Immature natural killer cell (primary cell): ENCODE measurements at regions not wholly inside any gene's neighbourhood (a gene's known extent, or its start where the extent isn't known, plus 50 kb on each side); places are given as distances from the start of the nearest gene placed in this dataset.

ENCODE experiments used
- DNase-seq, 3 donors: peaks; one replicate each; pipeline ENCODE4 v3.0.0; 2022; ENCODE audit warnings: mixed read lengths in 1 of 3
- H3K27ac Mint-ChIP-seq, 6 donors: one replicate each; pipeline ENCODE4 v1.8.0; 2020; ENCODE audit warnings: mixed read lengths in 6 of 6, mild to moderate bottlenecking in 5 of 6, inconsistent platforms in 4 of 6, moderate library complexity in 3 of 6
- H3K27me3 Mint-ChIP-seq, 3 donors: one replicate each; pipeline ENCODE4 v1.8.0; 2020 to 2021; ENCODE audit warnings: low read depth in 3 of 3, mild to moderate bottlenecking in 3 of 3, mixed read lengths in 3 of 3, moderate library complexity in 3 of 3, inconsistent platforms in 1 of 3
- H3K36me3 Mint-ChIP-seq, 3 donors: one replicate each; pipeline ENCODE4 v1.8.0; 2020; ENCODE audit warnings: mixed read lengths in 3 of 3, inconsistent platforms in 2 of 3, mild to moderate bottlenecking in 2 of 3
- H3K4me1 Mint-ChIP-seq, 2 donors: one replicate each; pipeline ENCODE4 v1.8.0; 2020; ENCODE audit warnings: inconsistent platforms in 2 of 2, mild to moderate bottlenecking in 2 of 2, mixed read lengths in 2 of 2, moderate library complexity in 1 of 2
- H3K4me3 Mint-ChIP-seq, 5 donors: one replicate each; pipeline ENCODE4 v1.8.0; 2020; ENCODE audit warnings: mild to moderate bottlenecking in 5 of 5, mixed read lengths in 5 of 5, inconsistent platforms in 3 of 5, moderate library complexity in 3 of 5
- H3K9me3 Mint-ChIP-seq, 6 donors: one replicate each; pipeline ENCODE4 v1.8.0; 2020; ENCODE audit warnings: mild to moderate bottlenecking in 6 of 6, mixed read lengths in 6 of 6, inconsistent platforms in 4 of 6, moderate library complexity in 3 of 6

DNA sequence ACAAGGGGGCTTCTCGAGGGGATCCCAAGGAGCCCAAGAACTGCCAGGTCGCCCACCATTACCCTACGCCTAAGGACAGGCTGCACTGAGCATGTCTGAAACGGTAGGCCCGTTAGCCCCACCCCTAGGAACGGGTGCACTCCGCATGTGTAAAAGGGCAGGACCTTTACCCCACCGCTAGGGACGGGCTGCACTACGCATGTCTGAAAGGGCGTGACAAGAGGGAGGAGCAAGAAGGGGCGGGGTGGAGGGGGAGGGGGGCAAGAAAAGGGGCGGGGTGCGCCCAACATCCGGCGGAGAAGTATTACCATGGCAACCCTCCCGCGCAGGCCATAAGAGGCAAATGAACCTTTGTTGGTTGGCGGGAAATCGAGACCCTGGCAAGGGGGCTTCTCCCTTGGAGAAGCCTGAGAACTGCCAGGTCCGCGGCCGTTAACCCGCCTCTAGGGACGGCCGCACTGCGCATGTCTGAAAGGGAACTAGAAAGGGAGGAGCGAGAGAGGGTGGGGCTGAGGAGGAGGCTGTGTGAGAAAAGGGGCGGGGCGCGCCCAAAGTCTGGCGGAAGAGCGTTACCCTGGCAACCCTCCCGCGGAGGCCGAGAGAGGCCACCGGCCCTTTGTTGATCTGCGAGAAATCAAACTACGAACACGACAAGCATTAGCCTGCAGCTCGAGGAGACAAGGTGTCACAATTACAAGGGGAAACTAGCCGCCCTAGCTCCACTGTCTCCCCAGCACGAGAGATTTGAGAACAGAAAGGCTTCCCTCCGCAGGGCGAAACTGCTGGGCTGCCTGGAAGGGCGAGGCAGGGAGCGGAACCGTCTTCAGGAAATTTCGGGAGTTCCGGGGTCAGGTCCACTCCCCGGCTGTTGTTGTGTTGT lies 2046.8 kb downstream of the TP53TG3F start:
- H3K9me3 Mint-ChIP-seq = peaks cover 32 to 77% (median 47%) of the 10 kb centered on the region in 6 donors
- peaks cover 0 to 1% (median 0%) of the 10 kb centered on the region in 3 donors for H3K27me3 Mint-ChIP-seq
- no peaks in the 10 kb centered on the region for H3K36me3 Mint-ChIP-seq
- no peak for DNase-seq
- no peak overlapping the region for H3K4me3 Mint-ChIP-seq
- no peaks in the 10 kb centered on the region for H3K4me1 Mint-ChIP-seq
- H3K27ac Mint-ChIP-seq = no peak overlapping the region

DNA sequence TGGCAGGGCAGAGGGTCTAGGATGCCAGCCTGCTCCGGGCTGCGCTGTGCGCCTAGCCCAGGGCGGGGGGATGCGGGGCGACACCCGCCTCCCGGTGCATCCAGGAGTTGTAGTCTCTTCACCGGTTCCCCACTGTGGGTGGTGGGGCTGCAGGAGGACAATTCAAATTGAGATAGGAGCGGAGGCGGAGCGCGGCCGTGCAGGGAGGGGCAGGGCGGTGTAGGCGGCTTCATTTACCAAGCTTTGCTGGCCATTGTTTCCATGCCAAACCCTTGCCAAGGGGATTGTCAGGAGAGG lies 2047.4 kb downstream of the TP53TG3F start:
- H3K9me3 Mint-ChIP-seq = peaks cover 34 to 79% (median 48%) of the 10 kb centered on the region in 6 donors
- no peaks in the 10 kb centered on the region for H3K36me3 Mint-ChIP-seq
- no peaks in the 10 kb centered on the region for H3K4me1 Mint-ChIP-seq
- DNase-seq = no peak
- no peak overlapping the region for H3K4me3 Mint-ChIP-seq
- H3K27ac Mint-ChIP-seq = no peak overlapping the region
- H3K27me3 Mint-ChIP-seq = peaks cover 0 to 1% (median 0%) of the 10 kb centered on the region in 3 donors

DNA sequence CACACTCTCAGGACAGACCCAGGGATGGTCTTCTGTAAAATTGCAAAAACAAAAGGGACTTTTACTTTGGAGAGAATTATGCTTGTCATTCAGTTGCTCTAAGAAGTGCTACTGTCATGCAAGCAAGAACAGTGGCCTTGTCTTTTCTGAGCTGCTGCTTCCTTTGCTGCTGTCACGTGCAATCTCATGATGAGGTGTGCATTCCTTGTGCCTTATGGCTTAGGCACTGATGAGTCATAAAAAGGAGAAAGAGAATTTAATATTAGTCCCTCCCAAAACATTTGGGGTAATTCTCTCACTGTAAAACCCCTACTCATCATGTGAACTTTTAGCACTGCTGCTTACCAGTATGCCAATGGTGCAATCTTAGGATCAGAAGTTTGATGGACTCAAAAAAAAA lies 2051.3 kb downstream of the TP53TG3F start:
- H3K36me3 Mint-ChIP-seq = no peaks in the 10 kb centered on the region
- peaks cover 26 to 61% (median 37%) of the 10 kb centered on the region in 6 donors for H3K9me3 Mint-ChIP-seq
- no peak overlapping the region for H3K4me3 Mint-ChIP-seq
- H3K4me1 Mint-ChIP-seq = no peaks in the 10 kb centered on the region
- no peak for DNase-seq
- no peak overlapping the region for H3K27ac Mint-ChIP-seq
- peaks cover 0 to 1% (median 0%) of the 10 kb centered on the region in 3 donors for H3K27me3 Mint-ChIP-seq

GRCh38 chr16:35516551-35516950 lies 2057.1 kb downstream of the TP53TG3F start:
- no peak overlapping the region for H3K4me3 Mint-ChIP-seq
- no peaks in the 10 kb centered on the region for H3K27me3 Mint-ChIP-seq
- no peaks in the 10 kb centered on the region for H3K4me1 Mint-ChIP-seq
- H3K9me3 Mint-ChIP-seq = peaks cover 15 to 58% (median 37%) of the 10 kb centered on the region in 6 donors
- H3K36me3 Mint-ChIP-seq = no peaks in the 10 kb centered on the region
- H3K27ac Mint-ChIP-seq = no peak overlapping the region
- DNase-seq = no peak

- H3K27ac Mint-ChIP-seq = no peak overlapping the region
- H3K9me3 Mint-ChIP-seq = peaks cover 17 to 62% (median 36%) of the 10 kb centered on the region in 6 donors
Measured at GRCh38 chr16:35516971-35517370, 2057.6 kb downstream of the TP53TG3F start.

DNA sequence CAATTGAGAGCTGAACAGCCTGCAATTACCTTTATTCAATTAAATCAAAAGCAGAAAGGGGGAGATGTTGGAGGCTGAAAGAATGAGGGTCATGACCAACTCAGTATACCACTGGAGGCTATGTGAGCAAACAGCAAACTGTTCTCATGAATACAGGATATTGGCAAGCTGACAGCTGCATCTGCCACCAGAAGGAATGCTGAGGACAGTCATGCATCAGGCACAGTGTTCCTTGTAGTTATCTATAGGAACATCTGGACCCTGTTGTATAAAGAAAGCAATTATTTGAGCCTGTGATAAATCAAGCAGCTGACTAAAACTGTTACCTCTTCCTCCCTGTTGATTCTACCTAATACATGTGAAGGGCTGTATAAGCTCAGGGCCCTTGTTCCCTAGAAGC lies 2064.6 kb downstream of the TP53TG3F start:
- no peaks in the 10 kb centered on the region for H3K36me3 Mint-ChIP-seq
- H3K4me1 Mint-ChIP-seq = no peaks in the 10 kb centered on the region
- H3K4me3 Mint-ChIP-seq = no peak overlapping the region
- no peak overlapping the region for H3K27ac Mint-ChIP-seq
- DNase-seq = no peak
- peaks cover 0 to 2% (median 0%) of the 10 kb centered on the region in 3 donors for H3K27me3 Mint-ChIP-seq
- peaks cover 29 to 66% (median 41%) of the 10 kb centered on the region in 6 donors for H3K9me3 Mint-ChIP-seq

More at GRCh38 chr16:35516971-35517370, 2057.6 kb downstream of the TP53TG3F start:
- no peak for DNase-seq
- Mint-ChIP-seq H3K4me1 (no peaks in the 10 kb centered on the region), H3K36me3 (no peaks in the 10 kb centered on the region), H3K4me3 (no peak overlapping the region), H3K27me3 (no peaks in the 10 kb centered on the region)

GRCh38 chr16:35525979-35526590 lies 2066.7 kb downstream of the TP53TG3F start:
- Mint-ChIP-seq H3K36me3 (no peaks in the 10 kb centered on the region), H3K27ac (no peak overlapping the region), H3K4me1 (no peaks in the 10 kb centered on the region), H3K27me3 (peaks cover 0 to 2% (median 0%) of the 10 kb centered on the region in 3 donors), H3K4me3 (no peak overlapping the region), H3K9me3 (peaks cover 17 to 62% (median 47%) of the 10 kb centered on the region in 6 donors)
- DNase-seq = no peak

DNA sequence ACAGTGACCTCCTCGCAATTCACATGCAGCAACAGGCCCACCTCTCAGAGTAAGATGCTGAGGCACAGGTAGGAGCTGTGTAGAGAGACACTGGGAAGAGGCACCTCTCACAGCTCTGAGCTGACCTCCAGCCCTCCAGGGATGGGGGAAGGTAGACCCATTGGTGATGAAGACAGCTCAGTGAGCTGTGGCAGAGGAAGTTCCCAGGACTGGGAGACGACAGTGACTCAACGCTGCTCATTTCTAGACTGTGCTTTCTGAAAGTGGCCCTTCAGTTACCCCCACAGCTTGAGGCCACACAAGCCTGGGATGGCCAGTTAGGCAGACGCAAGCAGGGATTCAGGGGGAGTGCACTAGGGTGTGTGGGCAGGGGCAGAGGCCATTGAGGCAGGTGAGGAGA lies 2073.2 kb downstream of the TP53TG3F start:
- H3K27ac Mint-ChIP-seq = no peak overlapping the region
- H3K4me1 Mint-ChIP-seq = no peaks in the 10 kb centered on the region
- no peak overlapping the region for H3K4me3 Mint-ChIP-seq
- H3K36me3 Mint-ChIP-seq = peaks cover 0 to 3% (median 0%) of the 10 kb centered on the region in 3 donors
- peaks cover 5 to 42% (median 31%) of the 10 kb centered on the region in 6 donors for H3K9me3 Mint-ChIP-seq
- no peak for DNase-seq
- H3K27me3 Mint-ChIP-seq = peaks cover 0 to 1% (median 0%) of the 10 kb centered on the region in 3 donors

- DNase-seq = no peak
- H3K4me3 Mint-ChIP-seq = no peak overlapping the region
- H3K27ac Mint-ChIP-seq = no peak overlapping the region
- peaks cover 5 to 42% (median 27%) of the 10 kb centered on the region in 6 donors for H3K9me3 Mint-ChIP-seq
- H3K27me3 Mint-ChIP-seq = peaks cover 0 to 1% (median 0%) of the 10 kb centered on the region in 3 donors
- no peaks in the 10 kb centered on the region for H3K4me1 Mint-ChIP-seq
- H3K36me3 Mint-ChIP-seq = peaks cover 0 to 3% (median 0%) of the 10 kb centered on the region in 3 donors
Measured at GRCh38 chr16:35533683-35534082, 2074.3 kb downstream of the TP53TG3F start.

DNA sequence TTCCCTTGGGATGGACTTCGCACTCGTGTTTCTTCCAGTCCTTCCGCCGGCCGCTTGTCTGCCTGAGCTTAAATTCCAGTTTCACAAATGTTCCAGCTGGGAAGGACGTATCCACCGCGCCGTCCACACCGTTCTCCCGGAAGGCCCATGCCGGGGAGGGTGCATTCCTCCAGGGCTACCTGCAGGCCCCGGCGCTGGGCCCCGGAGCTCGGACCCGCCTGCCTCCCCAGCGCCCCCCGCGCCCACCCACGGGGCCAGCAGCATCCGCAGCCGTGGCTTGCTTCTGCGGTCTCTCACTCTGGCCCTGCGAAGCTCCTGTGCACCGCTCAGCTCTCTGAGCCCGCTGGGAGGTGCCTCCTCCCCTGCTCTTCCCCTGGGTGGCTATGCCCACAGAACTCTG lies 2084.1 kb downstream of the TP53TG3F start:
- H3K4me1 Mint-ChIP-seq = no peaks in the 10 kb centered on the region
- peaks cover 0 to 4% (median 0%) of the 10 kb centered on the region in 3 donors for H3K36me3 Mint-ChIP-seq
- no peak for DNase-seq

GRCh38 chr16:35552763-35553162 lies 2093.4 kb downstream of the TP53TG3F start:
- no peak overlapping the region for H3K27ac Mint-ChIP-seq
- peaks cover 0 to 3% (median 0%) of the 10 kb centered on the region in 3 donors for H3K36me3 Mint-ChIP-seq
- H3K9me3 Mint-ChIP-seq = peaks cover 16 to 54% (median 27%) of the 10 kb centered on the region in 6 donors
- no peaks in the 10 kb centered on the region for H3K4me1 Mint-ChIP-seq
- no peak for DNase-seq
- H3K27me3 Mint-ChIP-seq = peaks cover 0 to 2% (median 2%) of the 10 kb centered on the region in 3 donors
- no peak overlapping the region for H3K4me3 Mint-ChIP-seq

More for the DNA sequence above, 2084.1 kb downstream of the TP53TG3F start:
- H3K27me3 Mint-ChIP-seq = peaks cover 0 to 3% (median 2%) of the 10 kb centered on the region in 3 donors
- H3K4me3 Mint-ChIP-seq = no peak overlapping the region
- no peak overlapping the region for H3K27ac Mint-ChIP-seq
- peaks cover 12 to 61% (median 31%) of the 10 kb centered on the region in 6 donors for H3K9me3 Mint-ChIP-seq

DNA sequence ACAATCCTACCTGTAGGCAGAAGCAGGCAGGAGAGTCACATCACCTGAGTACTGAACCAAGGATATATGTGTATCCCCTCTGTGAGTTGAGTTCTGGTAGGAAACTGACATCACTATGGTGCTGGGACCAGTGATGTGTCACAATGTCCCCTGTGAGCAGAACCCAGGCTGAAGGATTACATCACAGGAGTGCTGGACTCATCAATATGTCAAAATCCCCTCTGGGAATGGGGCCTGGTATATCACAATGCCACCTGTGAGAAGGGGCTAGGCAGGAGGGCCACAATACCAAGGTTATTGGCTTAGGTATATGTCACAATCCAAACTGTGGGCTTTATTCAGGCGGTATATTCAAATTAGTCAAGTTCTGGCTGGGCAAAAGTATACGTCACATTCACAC lies 2098.3 kb downstream of the TP53TG3F start:
- peaks cover 0 to 6% of the 10 kb centered on the region in 2 donors for H3K4me1 Mint-ChIP-seq
- DNase-seq = no peak
- peaks cover 0 to 3% (median 0%) of the 10 kb centered on the region in 3 donors for H3K36me3 Mint-ChIP-seq
- H3K4me3 Mint-ChIP-seq = no peak overlapping the region
- peaks cover 9 to 55% (median 37%) of the 10 kb centered on the region in 6 donors for H3K9me3 Mint-ChIP-seq
- no peak overlapping the region for H3K27ac Mint-ChIP-seq
- peaks cover 0 to 3% (median 0%) of the 10 kb centered on the region in 3 donors for H3K27me3 Mint-ChIP-seq

DNA sequence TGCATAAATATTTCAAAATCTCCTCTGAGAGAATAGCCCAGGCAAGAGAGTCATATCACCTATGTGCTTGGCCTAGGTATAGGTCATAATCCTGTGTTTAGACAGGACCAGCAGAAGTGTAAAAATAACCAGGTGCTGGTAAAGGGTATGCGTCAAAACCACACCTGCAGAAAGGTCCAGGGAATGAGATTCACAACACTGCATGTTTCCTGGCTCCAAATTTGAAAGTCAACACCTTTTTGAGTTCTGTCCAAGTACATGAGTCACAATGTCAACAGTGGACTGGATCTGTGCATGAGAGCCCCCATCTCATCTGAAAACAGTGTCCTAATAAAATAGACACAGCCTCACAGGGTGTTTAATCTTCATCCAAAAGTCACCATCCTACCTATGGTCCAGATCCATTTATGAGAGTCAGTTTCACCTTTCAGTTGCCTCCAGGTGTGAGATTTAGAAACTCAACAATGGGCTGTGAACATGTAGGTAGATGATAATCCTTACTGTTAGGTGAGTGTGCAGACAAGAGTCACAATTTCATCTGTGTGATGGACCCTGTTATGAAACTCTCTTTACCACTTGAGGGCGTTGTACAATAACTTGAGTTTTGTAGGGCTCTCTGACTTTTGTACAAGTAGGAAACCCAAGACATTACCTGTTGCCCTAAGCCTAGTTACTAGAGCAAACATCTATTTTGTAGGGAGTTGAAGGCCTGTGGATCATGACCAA lies 2100.7 kb downstream of the TP53TG3F start:
- Mint-ChIP-seq H3K4me3 (peak overlapping the region in 1 of 5 donors; percentile 38), H3K27ac (no peak overlapping the region), H3K4me1 (peaks cover 0 to 6% of the 10 kb centered on the region in 2 donors), H3K27me3 (peaks cover 0 to 3% (median 0%) of the 10 kb centered on the region in 3 donors), H3K36me3 (no peaks in the 10 kb centered on the region), H3K9me3 (peaks cover 10 to 56% (median 36%) of the 10 kb centered on the region in 6 donors)
- DNase-seq = no peak
